Sigmoid colon (tissue), 6 donors: ENCODE measurements at regions not wholly inside any gene's neighbourhood (a gene's known extent, or its start where the extent isn't known, plus 50 kb on each side); places are given as distances from the start of the nearest gene placed in this dataset.

Experiments used
- DNase-seq: peaks from one replicate; pipeline ENCODE4 v3.0.0-alpha.2; 2019
- H3K27ac ChIP-seq, 4 donors: fragments of 200-600 bp; sonication (generic); one replicate each; pipeline ENCODE4 v1.5.1; 2016 to 2019; ENCODE audit warnings: mild to moderate bottlenecking in 1 of 4
- H3K27me3 ChIP-seq, 3 donors: fragments of 200-600 bp; sonication (generic); one replicate each; pipeline ENCODE4 v1.5.1; 2019; ENCODE audit warnings: mild to moderate bottlenecking in 1 of 3
- H3K36me3 ChIP-seq, 4 donors: fragments of 200-600 bp; sonication (generic); one replicate each; pipeline ENCODE4 v1.5.1; 2016 to 2019
- H3K4me1 ChIP-seq, 4 donors: fragments of 200-600 bp; sonication (generic); one replicate each; pipeline ENCODE4 v1.5.1; 2017 to 2019
- H3K4me3 ChIP-seq, 4 donors: fragments of 200-600 bp; sonication (generic); one replicate each; pipeline ENCODE4 v1.5.1; 2017 to 2019; ENCODE audit warnings: mild to moderate bottlenecking in 2 of 4, moderate library complexity in 1 of 4
- H3K9me3 ChIP-seq, 4 donors: fragments of 200-600 bp in 3 of 4; sonication (generic) in 3 of 4; one replicate each; pipeline versions ENCODE4 v1.5.1 to v1.6.1; 2013 to 2019
- EP300 ChIP-seq, 4 donors: sonication (generic); formaldehyde crosslinking; IDR thresholded peaks; one replicate each; pipeline ENCODE4 v1.6.1; 2017; ENCODE audit warnings: antibody characterized with exemption in 4 of 4
- POLR2A ChIP-seq, 2 donors: fragments of 450-650 bp; IDR thresholded peaks; one replicate each; pipeline ENCODE4 v1.6.1; 2016; ENCODE audit warnings: antibody characterized with exemption in 2 of 2, mild to moderate bottlenecking in 2 of 2, moderate library complexity in 2 of 2
- POLR2AphosphoS5 ChIP-seq, 4 donors: sonication (generic); formaldehyde crosslinking; IDR thresholded peaks; one replicate each; pipeline ENCODE4 v1.6.1; 2017; ENCODE audit warnings: antibody characterized with exemption in 4 of 4
- WGBS, 2 donors: extraction: QIAGEN DNeasy Blood & Tissue Kit; methylation state at CpG; one replicate each; pipeline ENCODE4 v1.1.7; 2013; 5-methylcytosine and 5-hydroxymethylcytosine counted together
- intact Hi-C: fragments of 100-400 bp; cut with DNase I; formaldehyde crosslinking; loops from one replicate; pipeline ENCODE4 v1.15.1; 2023
- TF ChIP-seq, protein P1 (sequence below), 4 experiments: fragments of 450-650 bp in 3 of 4; fragments of 200-600 bp in 1 of 4; IDR thresholded peaks; one replicate each; pipeline ENCODE4 v1.5.1; 2016 to 2019; ENCODE audit warnings: antibody characterized with exemption in 4 of 4, mild to moderate bottlenecking in 3 of 4, moderate library complexity in 2 of 4
- donor health status: healthy with polysubstance abuse.
- donor health status: healthy.

- TF ChIP-seq EP300 (IDR thresholded peaks at IDR 0.05) = no peak
- TF ChIP-seq POLR2A (IDR thresholded peaks at IDR 0.05) = no peak
- TF ChIP-seq, protein P1, sequence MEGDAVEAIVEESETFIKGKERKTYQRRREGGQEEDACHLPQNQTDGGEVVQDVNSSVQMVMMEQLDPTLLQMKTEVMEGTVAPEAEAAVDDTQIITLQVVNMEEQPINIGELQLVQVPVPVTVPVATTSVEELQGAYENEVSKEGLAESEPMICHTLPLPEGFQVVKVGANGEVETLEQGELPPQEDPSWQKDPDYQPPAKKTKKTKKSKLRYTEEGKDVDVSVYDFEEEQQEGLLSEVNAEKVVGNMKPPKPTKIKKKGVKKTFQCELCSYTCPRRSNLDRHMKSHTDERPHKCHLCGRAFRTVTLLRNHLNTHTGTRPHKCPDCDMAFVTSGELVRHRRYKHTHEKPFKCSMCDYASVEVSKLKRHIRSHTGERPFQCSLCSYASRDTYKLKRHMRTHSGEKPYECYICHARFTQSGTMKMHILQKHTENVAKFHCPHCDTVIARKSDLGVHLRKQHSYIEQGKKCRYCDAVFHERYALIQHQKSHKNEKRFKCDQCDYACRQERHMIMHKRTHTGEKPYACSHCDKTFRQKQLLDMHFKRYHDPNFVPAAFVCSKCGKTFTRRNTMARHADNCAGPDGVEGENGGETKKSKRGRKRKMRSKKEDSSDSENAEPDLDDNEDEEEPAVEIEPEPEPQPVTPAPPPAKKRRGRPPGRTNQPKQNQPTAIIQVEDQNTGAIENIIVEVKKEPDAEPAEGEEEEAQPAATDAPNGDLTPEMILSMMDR (IDR thresholded peaks at IDR 0.05) = no peak
- TF ChIP-seq POLR2AphosphoS5 (IDR thresholded peaks at IDR 0.05) = no peak
- no peak overlapping the region for H3K27ac ChIP-seq
- H3K4me3 ChIP-seq = no peak overlapping the region
- DNase-seq = no peak
- no peaks in the 10 kb centered on the region for H3K27me3 ChIP-seq
- H3K36me3 ChIP-seq = no peaks in the 10 kb centered on the region
- H3K9me3 ChIP-seq = no peaks in the 10 kb centered on the region
- H3K4me1 ChIP-seq = no peaks in the 10 kb centered on the region
- intact Hi-C loops = loop anchor here (5.0 to 10.0 kb wide), 3 partner anchors 219 to 534 kb away; no protein-coding TSS in a partner anchor
- WGBS, 2 donors = 81 to 89% methylated on average over 2 of the region's 2 CpGs
Measured at GRCh38 chr10:80921032-80921431, 383.3 kb downstream of the SH2D4B start.

- no peak for TF ChIP-seq POLR2A (IDR thresholded peaks at IDR 0.05)
- TF ChIP-seq, protein P1 (IDR thresholded peaks at IDR 0.05) = peak; percentile 6 to 59 (median 33)
- no peak for DNase-seq
- intact Hi-C loops = loop anchor here (5.0 to 10.0 kb wide), 3 partner anchors 222 to 537 kb away; no protein-coding TSS in a partner anchor
- Histone ChIP-seq H3K4me3 (no peak overlapping the region), H3K36me3 (no peaks in the 10 kb centered on the region), H3K9me3 (no peaks in the 10 kb centered on the region), H3K27me3 (no peaks in the 10 kb centered on the region), H3K4me1 (no peaks in the 10 kb centered on the region), H3K27ac (no peak overlapping the region)
- WGBS, 2 donors = 36 to 67% methylated on average over 7 of the region's 7 CpGs
Measured at GRCh38 chr10:80924063-80924952, 386.6 kb downstream of the SH2D4B start.

DNA sequence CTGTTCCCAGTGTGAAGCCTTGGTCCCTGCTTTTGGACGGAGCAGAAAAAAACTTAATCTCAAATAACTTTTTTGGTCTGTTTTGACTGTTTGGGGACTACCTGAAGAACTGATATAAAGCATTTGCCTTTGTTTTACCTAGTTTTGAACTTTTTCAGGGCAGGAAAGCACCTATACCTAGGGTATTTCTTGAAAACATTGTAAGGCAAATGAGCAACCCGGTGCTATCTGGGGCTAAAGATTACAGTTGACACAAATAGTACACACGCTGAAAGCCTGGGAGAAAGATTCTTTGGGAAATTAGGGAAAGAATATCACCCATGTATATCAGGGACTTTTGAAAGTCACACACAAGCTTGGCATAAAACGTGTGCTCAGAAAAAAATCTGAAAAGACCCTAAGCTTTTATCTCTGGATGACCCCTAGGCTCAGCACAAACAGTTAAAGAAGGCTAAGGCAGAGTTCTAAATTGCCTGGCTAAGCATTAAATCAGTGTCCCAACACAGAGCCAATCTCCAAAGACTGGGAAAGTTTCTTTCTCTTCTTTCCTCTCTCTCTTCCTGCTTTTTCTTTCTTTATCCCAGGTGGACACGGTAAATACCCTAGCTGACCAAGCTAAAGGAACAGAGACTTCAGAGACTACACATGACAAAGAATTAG is 389.8 kb downstream of the SH2D4B start:
- intact Hi-C loops = loop anchor here (10.0 kb wide), 1 partner anchor 263 kb away; no protein-coding TSS in a partner anchor
- Histone ChIP-seq H3K36me3 (no peaks in the 10 kb centered on the region), H3K27me3 (no peaks in the 10 kb centered on the region), H3K27ac (no peak overlapping the region), H3K9me3 (no peaks in the 10 kb centered on the region), H3K4me1 (no peaks in the 10 kb centered on the region), H3K4me3 (no peak overlapping the region)
- no peak for TF ChIP-seq POLR2AphosphoS5 (IDR thresholded peaks at IDR 0.05)
- no peak for TF ChIP-seq POLR2A (IDR thresholded peaks at IDR 0.05)
- TF ChIP-seq, protein P1 (IDR thresholded peaks at IDR 0.05) = no peak
- no peak for TF ChIP-seq EP300 (IDR thresholded peaks at IDR 0.05)
- DNase-seq = no peak
- 70 to 81% methylated on average over 5 of the region's 5 CpGs for WGBS, 2 donors

- H3K27me3 ChIP-seq = no peaks in the 10 kb centered on the region
- intact Hi-C loops = no loop called here
- H3K27ac ChIP-seq = no peak overlapping the region
- H3K36me3 ChIP-seq = no peaks in the 10 kb centered on the region
- no peaks in the 10 kb centered on the region for H3K4me1 ChIP-seq
- TF ChIP-seq EP300 (IDR thresholded peaks at IDR 0.05) (no peak), POLR2AphosphoS5 (IDR thresholded peaks at IDR 0.05) (no peak), POLR2A (IDR thresholded peaks at IDR 0.05) (no peak)
- TF ChIP-seq, protein P1 (IDR thresholded peaks at IDR 0.05) = no peak
- H3K9me3 ChIP-seq = no peaks in the 10 kb centered on the region
- whole genome bisulfite sequencing, 2 donors = 47 to 59% methylated on average over 1 of the region's 1 CpG
- no peak overlapping the region for H3K4me3 ChIP-seq
- no peak for DNase-seq
Measured at GRCh38 chr10:80938903-80939302, 401.2 kb downstream of the SH2D4B start.
